ENCODE measurements at regions not wholly inside any gene's neighbourhood (a gene's known extent, or its start where the extent isn't known, plus 50 kb on each side); places are given as distances from the start of the nearest gene placed in this dataset.
A peak's percentile ranks its signal among the peaks of the same experiment; 100 is the strongest.

DNA sequence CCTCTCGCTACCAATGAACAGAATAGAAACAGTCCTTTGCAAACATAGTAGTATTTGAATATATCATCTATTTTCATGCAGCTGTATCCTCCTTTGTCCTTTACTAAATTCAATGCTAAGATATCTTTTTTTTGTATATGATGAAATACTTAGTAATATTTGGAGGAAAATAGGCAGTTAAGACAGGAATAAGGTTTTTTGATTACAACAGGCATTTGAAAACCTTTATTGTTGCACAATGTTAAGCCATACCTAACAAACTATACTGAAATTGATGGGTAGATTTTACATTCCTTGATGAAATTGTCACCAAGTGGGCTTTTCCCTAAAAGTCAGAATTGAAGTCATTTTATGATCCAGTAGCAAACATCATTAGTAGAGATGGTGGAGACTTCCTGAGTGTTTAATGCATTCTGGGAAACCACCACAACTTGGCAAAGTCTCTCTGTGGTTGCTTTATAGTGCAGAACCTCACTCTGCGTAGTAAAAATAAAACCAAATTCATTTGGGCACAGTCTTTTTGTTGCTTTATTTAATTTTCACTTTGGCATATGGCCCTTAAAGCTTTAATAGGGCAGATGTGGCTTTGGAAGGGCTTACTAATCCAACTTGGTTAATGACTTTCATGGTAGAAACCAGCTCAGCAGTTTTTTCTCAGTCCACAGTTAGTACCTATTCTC lies 216.0 kb downstream of the DIPK2A start:
- no peak overlapping the region for H2AFZ ChIP-seq (ENCODE audit: low read length)
- H4K20me1 ChIP-seq (ENCODE audit: control insufficient read depth, extremely low read depth, insufficient read depth, low read length), result no peaks in the 10 kb centered on the region
- peak; percentile 77 to 78 for DNase-seq (ENCODE audit: low read depth in 2 of 2)
- TF ChIP-seq EZH2 (IDR thresholded peaks at IDR 0.05; ENCODE audit: low read length, missing control alignments), result no peak
- TF ChIP-seq, protein P1, sequence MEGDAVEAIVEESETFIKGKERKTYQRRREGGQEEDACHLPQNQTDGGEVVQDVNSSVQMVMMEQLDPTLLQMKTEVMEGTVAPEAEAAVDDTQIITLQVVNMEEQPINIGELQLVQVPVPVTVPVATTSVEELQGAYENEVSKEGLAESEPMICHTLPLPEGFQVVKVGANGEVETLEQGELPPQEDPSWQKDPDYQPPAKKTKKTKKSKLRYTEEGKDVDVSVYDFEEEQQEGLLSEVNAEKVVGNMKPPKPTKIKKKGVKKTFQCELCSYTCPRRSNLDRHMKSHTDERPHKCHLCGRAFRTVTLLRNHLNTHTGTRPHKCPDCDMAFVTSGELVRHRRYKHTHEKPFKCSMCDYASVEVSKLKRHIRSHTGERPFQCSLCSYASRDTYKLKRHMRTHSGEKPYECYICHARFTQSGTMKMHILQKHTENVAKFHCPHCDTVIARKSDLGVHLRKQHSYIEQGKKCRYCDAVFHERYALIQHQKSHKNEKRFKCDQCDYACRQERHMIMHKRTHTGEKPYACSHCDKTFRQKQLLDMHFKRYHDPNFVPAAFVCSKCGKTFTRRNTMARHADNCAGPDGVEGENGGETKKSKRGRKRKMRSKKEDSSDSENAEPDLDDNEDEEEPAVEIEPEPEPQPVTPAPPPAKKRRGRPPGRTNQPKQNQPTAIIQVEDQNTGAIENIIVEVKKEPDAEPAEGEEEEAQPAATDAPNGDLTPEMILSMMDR (conservative IDR thresholded peaks at IDR 0.05 in 1 of 2, IDR thresholded peaks at IDR 0.05 in 1 of 2; ENCODE audit: low read depth in 1 of 2, low read length in 2 of 2), result no peak
- H3K9me3 ChIP-seq (ENCODE audit: control insufficient read depth, insufficient read depth, low read depth, low read length), result no peaks in the 10 kb centered on the region
- no peak overlapping the region for H3K9ac ChIP-seq (ENCODE audit: insufficient read depth, low read length)
- H3K36me3 ChIP-seq (ENCODE audit: control insufficient read depth, insufficient read depth, low read length), result no peaks in the 10 kb centered on the region
- no peaks in the 10 kb centered on the region for H3K79me2 ChIP-seq (ENCODE audit: control insufficient read depth, insufficient read depth, low read length)
- no peak overlapping the region for H3K27ac ChIP-seq (ENCODE audit: insufficient read depth, low read length)
- no peaks in the 10 kb centered on the region for H3K4me1 ChIP-seq (ENCODE audit: control insufficient read depth, extremely low read depth, insufficient read depth, low read length)
- no peak overlapping the region for H3K4me2 ChIP-seq (ENCODE audit: extremely low read depth, insufficient read depth, low read length)
- H3K4me3 ChIP-seq (replicated peaks in 1 of 4; ENCODE audit: control extremely low read depth in 1 of 4, insufficient read depth in 1 of 4, low read depth in 3 of 4, low read length in 4 of 4), result no peak overlapping the region
- no peaks in the 10 kb centered on the region for H3K27me3 ChIP-seq (ENCODE audit: control insufficient read depth, insufficient read depth, low read length)

DNA sequence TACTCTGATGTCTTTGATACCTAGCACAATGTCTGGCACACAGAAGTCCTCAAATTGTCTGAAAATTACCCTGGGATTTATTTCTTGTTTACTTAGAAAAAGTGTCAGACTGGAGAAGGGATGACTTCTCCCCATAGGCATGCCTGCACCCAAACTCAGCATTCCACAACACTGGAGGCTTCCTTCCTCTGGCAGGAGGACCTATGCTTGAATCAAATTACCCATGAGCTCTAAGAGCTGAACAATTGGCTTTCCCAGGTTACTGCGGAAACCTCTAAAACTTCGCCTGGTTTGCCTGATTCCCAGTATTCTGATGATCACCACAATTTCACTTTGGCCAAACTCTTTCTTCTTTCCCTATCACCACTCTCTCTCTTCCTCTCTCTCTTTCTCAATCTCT lies 217.4 kb downstream of the DIPK2A start:
- Histone ChIP-seq H4K20me1 (ENCODE audit: control insufficient read depth, extremely low read depth, insufficient read depth, low read length) (no peaks in the 10 kb centered on the region), H3K4me2 (ENCODE audit: extremely low read depth, insufficient read depth, low read length) (no peak overlapping the region), H3K79me2 (ENCODE audit: control insufficient read depth, insufficient read depth, low read length) (no peaks in the 10 kb centered on the region), H3K27me3 (ENCODE audit: control insufficient read depth, insufficient read depth, low read length) (no peaks in the 10 kb centered on the region), H3K4me3 (replicated peaks in 1 of 4; ENCODE audit: control extremely low read depth in 1 of 4, insufficient read depth in 1 of 4, low read depth in 3 of 4, low read length in 4 of 4) (no peak overlapping the region), H3K27ac (ENCODE audit: insufficient read depth, low read length) (no peak overlapping the region), H3K36me3 (ENCODE audit: control insufficient read depth, insufficient read depth, low read length) (no peaks in the 10 kb centered on the region), H3K9me3 (ENCODE audit: control insufficient read depth, insufficient read depth, low read depth, low read length) (no peaks in the 10 kb centered on the region), H3K9ac (ENCODE audit: insufficient read depth, low read length) (no peak overlapping the region), H2AFZ (ENCODE audit: low read length) (no peak overlapping the region), H3K4me1 (ENCODE audit: control insufficient read depth, extremely low read depth, insufficient read depth, low read length) (no peaks in the 10 kb centered on the region)
- TF ChIP-seq, protein P1 (conservative IDR thresholded peaks at IDR 0.05 in 1 of 2, IDR thresholded peaks at IDR 0.05 in 1 of 2; ENCODE audit: low read depth in 1 of 2, low read length in 2 of 2), result no peak
- no peak for TF ChIP-seq EZH2 (IDR thresholded peaks at IDR 0.05; ENCODE audit: low read length, missing control alignments)
- DNase-seq (ENCODE audit: low read depth in 2 of 2), result peak in 1 of 2 donors; percentile 61

DNA sequence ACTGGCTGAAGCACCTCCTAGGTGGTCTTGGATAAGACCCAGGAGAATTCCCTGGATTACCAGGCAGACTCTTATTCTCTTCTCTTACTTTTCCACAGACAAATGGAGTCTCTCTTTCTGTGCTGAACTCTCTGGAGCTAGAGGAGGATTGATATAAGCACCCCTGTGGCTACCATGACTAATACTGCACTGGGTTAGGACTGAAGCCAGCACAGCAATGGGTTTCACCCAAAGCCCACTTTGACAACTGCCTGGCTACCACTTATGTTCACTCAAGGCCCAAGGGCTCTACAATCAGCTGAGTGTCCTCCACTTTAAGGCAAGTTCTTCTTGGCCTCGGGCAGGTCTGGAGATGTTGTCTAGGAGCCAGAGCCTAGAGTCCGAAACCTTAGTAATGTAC lies 225.5 kb downstream of the DIPK2A start:
- Histone ChIP-seq H3K27ac (ENCODE audit: insufficient read depth, low read length) (no peak overlapping the region), H3K9me3 (ENCODE audit: control insufficient read depth, insufficient read depth, low read depth, low read length) (no peaks in the 10 kb centered on the region), H3K4me2 (ENCODE audit: extremely low read depth, insufficient read depth, low read length) (no peak overlapping the region), H2AFZ (ENCODE audit: low read length) (no peak overlapping the region), H3K4me1 (ENCODE audit: control insufficient read depth, extremely low read depth, insufficient read depth, low read length) (no peaks in the 10 kb centered on the region), H3K4me3 (replicated peaks in 1 of 4; ENCODE audit: control extremely low read depth in 1 of 4, insufficient read depth in 1 of 4, low read depth in 3 of 4, low read length in 4 of 4) (no peak overlapping the region), H3K36me3 (ENCODE audit: control insufficient read depth, insufficient read depth, low read length) (no peaks in the 10 kb centered on the region), H3K9ac (ENCODE audit: insufficient read depth, low read length) (no peak overlapping the region), H3K79me2 (ENCODE audit: control insufficient read depth, insufficient read depth, low read length) (no peaks in the 10 kb centered on the region), H3K27me3 (ENCODE audit: control insufficient read depth, insufficient read depth, low read length) (no peaks in the 10 kb centered on the region), H4K20me1 (ENCODE audit: control insufficient read depth, extremely low read depth, insufficient read depth, low read length) (no peaks in the 10 kb centered on the region)
- DNase-seq (ENCODE audit: low read depth in 2 of 2), result no peak
- no peak for TF ChIP-seq EZH2 (IDR thresholded peaks at IDR 0.05; ENCODE audit: low read length, missing control alignments)
- TF ChIP-seq, protein P1 (conservative IDR thresholded peaks at IDR 0.05 in 1 of 2, IDR thresholded peaks at IDR 0.05 in 1 of 2; ENCODE audit: low read depth in 1 of 2, low read length in 2 of 2), result no peak
